Adipocyte (in vitro differentiated cells): ENCODE measurements at regions not wholly inside any gene's neighbourhood (a gene's known extent, or its start where the extent isn't known, plus 50 kb on each side); places are given as distances from the start of the nearest gene placed in this dataset.

ENCODE experiments used
- DNase-seq: peaks from one replicate; pipeline ENCODE4 v3.0.0-alpha.2; 2015; ENCODE audit warnings: low read depth
- H3K27me3 ChIP-seq: replicated peaks from 2 replicates; pipeline ENCODE4 v1.7.0; 2013; ENCODE audit warnings: mild to moderate bottlenecking, low read length, moderate library complexity; ENCODE audit not compliant: control insufficient read depth, insufficient read depth
- H3K36me3 ChIP-seq: 2 replicates; pipeline ENCODE4 v1.7.0; 2013; ENCODE audit warnings: low read length, mild to moderate bottlenecking, moderate library complexity; ENCODE audit not compliant: control insufficient read depth, insufficient read depth, severe bottlenecking
- H3K4me1 ChIP-seq: 2 replicates; pipeline ENCODE4 v1.7.0; 2013; ENCODE audit warnings: mild to moderate bottlenecking, low read length, moderate library complexity; ENCODE audit not compliant: control insufficient read depth, insufficient read depth
- H3K4me3 ChIP-seq: 2 replicates; pipeline ENCODE4 v1.7.0; 2013; ENCODE audit warnings: mild to moderate bottlenecking, low read length, moderate library complexity
- H3K9ac ChIP-seq: 2 replicates; pipeline ENCODE4 v1.7.0; 2013; ENCODE audit warnings: mild to moderate bottlenecking, low read length, moderate library complexity
- H3K9me3 ChIP-seq: 2 replicates; pipeline ENCODE4 v1.7.0; 2013; ENCODE audit warnings: mild to moderate bottlenecking, low read length, moderate library complexity; ENCODE audit not compliant: control insufficient read depth

DNA sequence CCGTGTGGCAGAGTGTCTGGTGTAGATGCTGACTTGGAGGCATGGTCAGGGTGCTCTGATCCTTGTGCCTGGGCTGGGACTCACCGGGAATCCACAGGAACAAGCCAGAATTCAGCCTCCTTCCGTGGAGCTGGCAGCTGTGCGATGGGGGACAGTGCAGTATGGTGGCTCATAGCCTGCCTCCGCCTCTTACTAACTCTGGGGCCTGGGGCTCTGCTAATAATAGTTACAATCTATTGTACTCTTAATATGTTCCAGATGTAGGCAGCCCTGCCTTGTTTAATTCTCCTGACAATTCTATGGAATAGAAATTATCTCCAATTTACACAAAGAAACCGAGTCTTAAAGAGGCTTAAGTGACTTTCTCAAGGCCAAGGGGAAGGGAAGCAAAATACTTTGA is 77.6 kb downstream of the PCDH1 start:
- DNase-seq, result peak; percentile 42
- H3K9me3 ChIP-seq, result no peaks in the 10 kb centered on the region
- H3K9ac ChIP-seq, result no peak overlapping the region
- H3K27me3 ChIP-seq, result peaks cover 33% of the 10 kb centered on the region
- H3K4me1 ChIP-seq, result no peaks in the 10 kb centered on the region
- H3K36me3 ChIP-seq, result no peaks in the 10 kb centered on the region
- no peak overlapping the region for H3K4me3 ChIP-seq

DNA sequence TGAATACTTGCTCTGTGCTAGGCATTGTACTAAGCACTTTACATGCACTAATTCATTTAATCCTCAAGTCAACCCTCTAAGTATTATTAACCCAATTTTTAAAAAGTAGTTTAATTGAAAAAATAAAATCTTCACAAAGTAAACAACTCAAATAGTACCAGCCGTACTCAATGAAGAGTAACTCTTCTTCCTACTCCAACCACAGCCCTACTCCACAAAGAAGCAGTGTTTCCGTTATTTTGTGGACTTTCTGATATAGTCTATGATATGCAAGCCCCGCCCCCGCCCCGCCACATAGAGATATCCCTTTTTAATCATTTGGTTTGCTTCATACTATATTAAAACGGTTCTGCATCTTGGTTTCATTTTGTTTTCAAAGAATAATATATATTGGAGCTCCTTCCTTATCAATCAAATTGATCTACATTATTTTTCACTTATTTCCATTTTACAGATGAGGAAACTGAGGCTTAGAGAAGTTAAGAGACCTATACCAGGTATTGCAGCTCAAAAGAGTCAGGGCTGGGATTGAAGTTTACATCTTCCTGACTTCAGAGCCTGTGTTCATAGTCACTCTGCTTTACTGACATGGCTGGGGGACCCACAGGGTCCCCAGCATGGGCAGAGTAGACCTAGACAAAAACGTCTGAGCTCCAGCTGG is 78.6 kb downstream of the PCDH1 start:
- DNase-seq, result no peak
- no peaks in the 10 kb centered on the region for H3K4me1 ChIP-seq
- no peak overlapping the region for H3K9ac ChIP-seq
- H3K9me3 ChIP-seq, result no peaks in the 10 kb centered on the region
- H3K4me3 ChIP-seq, result no peak overlapping the region
- H3K36me3 ChIP-seq, result no peaks in the 10 kb centered on the region
- H3K27me3 ChIP-seq, result peaks cover 33% of the 10 kb centered on the region

DNA sequence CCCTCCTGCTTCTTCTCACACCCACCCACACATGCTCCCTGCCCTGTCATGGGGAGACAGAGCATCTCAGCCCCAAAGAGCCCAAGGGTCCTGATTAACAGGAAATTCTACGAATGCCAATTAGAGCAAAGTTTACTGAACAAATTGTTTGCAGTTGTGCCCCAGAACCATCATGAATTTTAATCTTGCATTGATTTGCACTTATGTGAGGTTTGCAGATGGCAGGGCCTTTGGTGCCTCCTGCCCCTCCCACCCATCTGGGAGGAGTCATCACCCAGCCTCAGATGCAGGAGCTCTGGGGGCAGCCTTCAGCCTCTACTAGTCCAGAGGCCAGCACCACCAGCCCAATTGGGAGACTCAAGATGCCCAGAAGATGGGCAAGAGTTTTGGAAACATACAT is 80.8 kb downstream of the PCDH1 start:
- H3K4me1 ChIP-seq, result no peaks in the 10 kb centered on the region

DNA sequence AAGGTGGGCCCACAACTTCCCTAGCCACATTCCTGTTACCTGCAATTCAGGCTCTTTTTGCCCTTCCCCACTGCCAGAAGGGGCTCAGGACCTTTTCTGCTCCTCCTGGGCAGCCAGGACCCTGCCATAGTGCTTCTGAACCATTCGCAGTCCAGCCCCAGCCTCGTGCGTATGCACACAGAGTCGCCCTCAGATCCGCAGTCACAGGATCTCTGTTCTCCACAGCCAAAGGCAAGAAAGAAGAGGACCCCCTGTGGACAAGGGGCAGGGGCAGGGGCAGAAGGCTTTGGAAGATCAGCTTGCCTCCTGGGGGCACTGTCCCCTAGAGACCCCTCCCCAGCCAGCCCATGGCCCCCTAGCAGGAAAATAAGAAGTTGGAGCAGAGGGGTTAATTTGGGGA is 82.8 kb downstream of the PCDH1 start:
- Histone ChIP-seq H3K4me3 (no peak overlapping the region), H3K9ac (no peak overlapping the region), H3K27me3 (peaks cover 29% of the 10 kb centered on the region), H3K36me3 (no peaks in the 10 kb centered on the region), H3K4me1 (no peaks in the 10 kb centered on the region), H3K9me3 (no peaks in the 10 kb centered on the region)
- DNase-seq, result no peak

More for the DNA sequence above, 80.8 kb downstream of the PCDH1 start:
- Histone ChIP-seq H3K4me3 (no peak overlapping the region), H3K36me3 (no peaks in the 10 kb centered on the region), H3K9ac (no peak overlapping the region), H3K27me3 (peaks cover 19% of the 10 kb centered on the region), H3K9me3 (no peaks in the 10 kb centered on the region)
- no peak for DNase-seq

DNA sequence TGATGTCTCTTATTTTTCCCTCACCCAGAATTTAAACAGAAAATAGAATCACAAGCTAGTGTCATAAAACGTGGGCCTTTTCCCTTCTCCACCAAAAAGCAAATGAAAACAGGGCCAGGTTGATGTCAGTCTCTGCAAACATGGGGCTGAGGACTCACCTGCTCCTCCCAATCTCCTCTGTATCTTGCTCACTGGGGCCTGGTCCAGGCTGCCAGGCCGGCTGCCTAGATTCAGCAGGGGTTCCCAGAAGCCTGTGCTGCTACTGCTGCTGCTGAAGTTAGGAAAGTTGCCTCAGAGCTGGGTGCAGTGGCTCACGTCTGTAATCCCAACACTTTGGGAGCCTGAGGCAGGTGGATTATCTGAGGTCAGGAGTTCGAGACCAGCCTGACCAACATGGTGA is 84.3 kb downstream of the PCDH1 start:
- no peak overlapping the region for H3K9ac ChIP-seq
- no peaks in the 10 kb centered on the region for H3K9me3 ChIP-seq
- H3K36me3 ChIP-seq, result no peaks in the 10 kb centered on the region
- H3K4me1 ChIP-seq, result no peaks in the 10 kb centered on the region
- no peak overlapping the region for H3K4me3 ChIP-seq
- peaks cover 44% of the 10 kb centered on the region for H3K27me3 ChIP-seq
- no peak for DNase-seq

DNA sequence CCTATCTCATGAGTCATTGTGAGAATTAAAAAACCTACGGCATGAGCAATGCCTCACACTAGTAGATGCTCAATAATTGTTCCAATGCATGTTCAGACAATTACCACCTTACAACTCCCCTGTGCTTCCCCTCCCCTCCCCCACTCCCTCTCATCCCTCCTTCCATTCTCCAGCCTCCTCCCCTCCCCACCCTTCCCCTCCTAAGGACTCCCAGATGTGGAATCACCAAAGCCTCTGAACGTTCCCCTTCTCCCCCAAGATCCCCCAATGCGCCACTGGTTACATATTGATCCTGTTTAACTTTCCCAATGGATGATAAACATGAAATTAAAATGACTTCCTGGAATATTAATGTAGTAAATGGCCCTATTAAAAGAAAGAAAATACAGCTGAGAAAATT is 84.8 kb downstream of the PCDH1 start:
- no peak for DNase-seq
- H3K36me3 ChIP-seq, result no peaks in the 10 kb centered on the region
- peaks cover 49% of the 10 kb centered on the region for H3K27me3 ChIP-seq
- H3K4me3 ChIP-seq, result no peak overlapping the region
- no peak overlapping the region for H3K9ac ChIP-seq
- H3K4me1 ChIP-seq, result no peaks in the 10 kb centered on the region
- no peaks in the 10 kb centered on the region for H3K9me3 ChIP-seq

DNA sequence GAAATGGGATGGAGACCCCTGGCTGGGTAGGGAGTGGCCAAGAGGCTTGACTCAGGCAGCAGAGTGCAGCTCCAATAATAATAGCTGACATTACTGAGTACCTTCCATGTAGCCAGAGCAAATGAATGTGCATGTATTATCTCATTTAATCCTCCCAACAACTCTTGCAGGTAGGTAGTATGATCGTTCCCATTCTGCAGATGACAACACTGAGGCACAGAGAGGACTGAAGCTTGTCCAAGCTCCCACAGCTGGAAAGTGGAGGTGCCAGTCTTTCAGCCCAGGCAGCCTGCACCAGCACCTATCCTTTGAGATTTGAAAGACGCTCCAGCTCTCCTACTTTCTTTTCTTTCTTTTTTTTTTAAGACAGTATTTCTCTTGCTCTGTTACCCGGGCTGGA is 87.6 kb downstream of the PCDH1 start:
- Histone ChIP-seq H3K36me3 (no peaks in the 10 kb centered on the region), H3K4me3 (no peak overlapping the region)

DNA sequence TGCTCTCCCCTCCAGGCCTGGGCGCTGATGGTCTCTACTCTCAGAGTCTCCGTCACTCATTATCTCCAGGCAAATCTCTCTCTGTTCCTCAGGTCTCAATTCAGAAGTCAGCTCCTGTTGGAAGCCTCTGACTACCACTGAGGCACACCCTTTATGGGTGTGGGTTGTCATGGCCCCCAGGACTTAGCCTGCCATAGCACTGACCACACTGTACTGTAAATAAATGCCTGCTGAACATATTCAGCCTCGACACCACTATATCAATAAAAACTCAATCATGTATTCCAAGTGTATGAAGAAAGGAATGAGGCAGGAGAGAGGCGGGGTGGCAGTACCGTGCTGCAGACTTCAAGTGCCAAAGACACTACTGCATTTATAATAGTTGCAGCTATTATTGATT is 88.9 kb downstream of the PCDH1 start:
- Histone ChIP-seq H3K9ac (no peak overlapping the region), H3K27me3 (peaks cover 55% of the 10 kb centered on the region), H3K36me3 (no peaks in the 10 kb centered on the region), H3K9me3 (no peaks in the 10 kb centered on the region), H3K4me3 (no peak overlapping the region), H3K4me1 (no peaks in the 10 kb centered on the region)
- no peak for DNase-seq

More for the DNA sequence above, 87.6 kb downstream of the PCDH1 start:
- DNase-seq, result no peak
- no peaks in the 10 kb centered on the region for H3K9me3 ChIP-seq
- H3K27me3 ChIP-seq, result peaks cover 60% of the 10 kb centered on the region
- H3K4me1 ChIP-seq, result no peaks in the 10 kb centered on the region
- no peak overlapping the region for H3K9ac ChIP-seq

DNA sequence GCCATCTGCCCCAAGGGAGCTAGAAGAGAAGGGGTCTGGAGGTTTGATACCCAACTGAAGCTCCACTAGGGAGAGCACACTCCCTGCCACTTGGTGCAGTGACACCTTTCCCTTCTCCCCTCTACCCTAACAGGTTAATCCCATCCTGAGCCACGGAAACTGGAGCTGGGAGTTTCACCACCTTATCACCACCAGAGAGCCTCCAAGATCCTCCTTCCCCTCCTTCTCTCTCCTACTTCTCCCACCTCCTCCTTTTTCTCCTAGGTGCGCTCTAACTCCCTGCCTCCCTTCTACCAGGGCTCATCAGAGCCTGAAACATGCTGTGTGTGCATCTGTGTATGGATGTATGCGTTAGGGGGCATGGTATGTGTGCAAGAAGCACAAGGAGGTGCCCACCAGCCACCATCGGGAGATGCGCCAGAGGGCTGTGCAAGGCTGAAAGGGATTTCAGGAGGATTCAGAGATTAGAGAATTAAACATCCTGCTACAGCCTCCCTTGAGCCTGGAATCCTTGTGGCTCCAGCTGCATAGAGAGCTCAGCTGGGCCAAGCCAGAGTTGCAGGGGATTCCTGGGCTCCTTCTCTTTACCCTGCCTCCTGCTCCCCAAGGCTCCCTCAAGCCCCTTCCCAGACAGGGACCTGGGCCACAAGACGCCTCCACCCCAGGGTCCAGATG is 89.8 kb downstream of the PCDH1 start:
- no peak overlapping the region for H3K9ac ChIP-seq
- H3K4me3 ChIP-seq, result no peak overlapping the region
- H3K36me3 ChIP-seq, result no peaks in the 10 kb centered on the region
- peaks cover 56% of the 10 kb centered on the region for H3K27me3 ChIP-seq
- H3K9me3 ChIP-seq, result no peaks in the 10 kb centered on the region
- H3K4me1 ChIP-seq, result no peaks in the 10 kb centered on the region
- no peak for DNase-seq

DNA sequence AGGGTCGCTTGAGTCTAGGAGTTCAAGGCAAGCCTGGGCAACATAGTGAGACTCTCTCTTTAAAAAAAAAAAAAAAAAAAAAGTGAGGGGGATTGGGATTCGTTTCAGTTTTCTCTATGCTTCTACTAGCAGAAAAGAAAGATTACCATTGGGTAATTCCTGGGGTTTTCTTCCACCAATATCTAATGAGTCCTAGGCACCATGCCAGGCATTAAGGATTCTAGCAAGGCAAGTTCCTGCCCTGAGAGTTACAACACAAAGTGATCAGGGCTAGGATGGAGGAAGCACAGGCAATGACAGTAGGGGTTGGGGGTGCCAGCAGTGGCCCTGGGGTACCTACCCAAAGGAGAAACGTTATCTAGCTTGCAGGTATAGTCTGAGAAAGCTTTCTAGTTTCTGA is 90.8 kb downstream of the PCDH1 start:
- H3K4me3 ChIP-seq, result no peak overlapping the region
- H3K36me3 ChIP-seq, result no peaks in the 10 kb centered on the region
- no peaks in the 10 kb centered on the region for H3K9me3 ChIP-seq
- peak; percentile 21 for DNase-seq
- H3K9ac ChIP-seq, result no peak overlapping the region
- H3K27me3 ChIP-seq, result peaks cover 54% of the 10 kb centered on the region
- no peaks in the 10 kb centered on the region for H3K4me1 ChIP-seq

DNA sequence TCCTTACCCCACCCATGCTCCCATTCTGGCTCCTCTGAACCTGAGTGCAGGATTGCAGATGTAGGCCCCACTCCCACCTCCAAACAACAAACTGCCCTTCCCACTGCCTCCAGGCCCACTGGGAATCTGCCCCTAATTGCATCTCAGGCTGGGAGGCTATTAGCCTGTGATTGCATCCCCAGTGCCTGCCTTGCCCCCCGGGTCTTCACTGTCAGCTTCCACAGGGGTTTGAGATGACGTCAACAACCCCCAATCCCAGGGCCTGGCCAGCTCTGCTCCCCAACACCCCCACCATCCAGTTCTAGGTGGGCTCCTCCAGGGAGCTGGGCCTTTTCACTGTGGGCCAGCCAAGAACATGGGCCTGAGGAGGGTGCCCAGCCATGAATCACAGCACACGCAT is 91.5 kb downstream of the PCDH1 start:
- Histone ChIP-seq H3K4me1 (no peaks in the 10 kb centered on the region), H3K9ac (no peak overlapping the region), H3K9me3 (no peaks in the 10 kb centered on the region), H3K36me3 (no peaks in the 10 kb centered on the region), H3K27me3 (peaks cover 56% of the 10 kb centered on the region), H3K4me3 (no peak overlapping the region)
- DNase-seq, result no peak

DNA sequence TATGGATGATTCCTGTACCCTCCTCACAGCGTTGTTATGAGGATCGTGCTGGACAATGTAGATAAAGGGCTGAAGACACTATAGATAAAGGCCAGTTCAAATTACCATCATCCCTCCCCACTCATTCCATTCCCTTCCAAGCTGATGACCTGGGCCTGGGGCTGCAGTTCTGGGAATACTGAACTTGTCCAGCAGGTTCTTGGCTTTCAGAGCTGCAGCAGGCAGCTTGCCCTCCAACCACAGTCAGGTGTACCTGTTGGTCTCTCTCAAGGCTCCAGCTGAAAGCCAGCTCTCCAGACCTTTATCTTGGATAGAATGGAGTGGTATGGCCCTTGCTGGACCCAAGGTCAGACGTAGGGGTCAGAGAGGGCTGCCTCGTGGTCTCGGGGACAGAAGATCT is 92.5 kb downstream of the PCDH1 start:
- Histone ChIP-seq H3K9me3 (no peaks in the 10 kb centered on the region), H3K9ac (no peak overlapping the region), H3K27me3 (peaks cover 54% of the 10 kb centered on the region), H3K4me3 (no peak overlapping the region), H3K4me1 (no peaks in the 10 kb centered on the region), H3K36me3 (no peaks in the 10 kb centered on the region)
- DNase-seq, result no peak
